HEK293 (cell line): ENCODE measurements at regions not wholly inside any gene's neighbourhood (a gene's known extent, or its start where the extent isn't known, plus 50 kb on each side); places are given as distances from the start of the nearest gene placed in this dataset.
A peak's percentile ranks its signal among the peaks of the same experiment; 100 is the strongest.

Experiments
- CTCF ChIA-PET: fragments of 350-600 bp; formaldehyde crosslinking; extraction: SDS; loops from one replicate; lab custom pipeline; 2021; ENCODE audit warnings: antibody characterized with exemption; lab: Yijun Ruan, JAX
- POLR2A ChIA-PET: fragments of 300-600 bp; formaldehyde crosslinking; extraction: SDS; loops from one replicate; lab custom pipeline; 2020; ENCODE audit warnings: antibody characterized with exemption, inconsistent platforms; lab: Yijun Ruan, JAX
- H3K27ac ChIP-seq: fragments of 200-500 bp; sonication (Bioruptor generic); 2 replicates; pipeline ENCODE4 v1.5.1; 2014; ENCODE audit warnings: low read depth, low read length, control low read depth, inconsistent platforms; ENCODE audit errors: extremely low read depth
- H3K36me3 ChIP-seq, 2 experiments: fragments of 200-500 bp in 1 of 2; sonication (Bioruptor generic) in 1 of 2; 1 replicate in 1 of 2; 2 replicates in 1 of 2; pipeline ENCODE4 v1.5.1; 2014 to 2017; ENCODE audit warnings: inconsistent platforms in 2 of 2, low read length in 2 of 2; ENCODE audit not compliant: control insufficient read depth in 2 of 2, insufficient read depth in 1 of 2
- H3K4me1 ChIP-seq: fragments of 200-500 bp; sonication (Bioruptor generic); 2 replicates; pipeline ENCODE4 v1.5.1; 2014; ENCODE audit warnings: mild to moderate bottlenecking, low read length, inconsistent platforms; ENCODE audit not compliant: control insufficient read depth, insufficient read depth
- H3K4me3 ChIP-seq: 2 replicates; pipeline ENCODE4 v1.5.1; 2011; ENCODE audit warnings: low read depth, mild to moderate bottlenecking, control low read depth, low read length, moderate library complexity
- H3K9me3 ChIP-seq: fragments of 200-500 bp; sonication (Bioruptor generic); 2 replicates; pipeline ENCODE4 v1.5.1; 2014; ENCODE audit warnings: low read depth, low read length, inconsistent platforms; ENCODE audit not compliant: control insufficient read depth, insufficient read depth
- ZNF311 ChIP-seq: fragments of 450-650 bp; formaldehyde crosslinking; IDR thresholded peaks from 2 replicates; pipeline ENCODE4 v1.5.1; 2017; ENCODE audit warnings: missing biosample characterization, missing genetic modification characterization, borderline replicate concordance
- ZNF580 ChIP-seq: fragments of 450-650 bp; formaldehyde crosslinking; IDR thresholded peaks from 2 replicates; pipeline ENCODE4 v1.5.1; 2016; ENCODE audit warnings: missing biosample characterization, missing genetic modification characterization
- ZNF654 ChIP-seq: fragments of 450-650 bp; formaldehyde crosslinking; IDR thresholded peaks from 2 replicates; pipeline ENCODE4 v1.5.1; 2016; ENCODE audit warnings: low read depth, missing biosample characterization, missing genetic modification characterization
- TF ChIP-seq, protein P1 (sequence below): fragments of 450-650 bp; formaldehyde crosslinking; IDR thresholded peaks from 2 replicates; pipeline ENCODE4 v1.5.1; 2016; ENCODE audit warnings: missing biosample characterization, missing genetic modification characterization

DNA sequence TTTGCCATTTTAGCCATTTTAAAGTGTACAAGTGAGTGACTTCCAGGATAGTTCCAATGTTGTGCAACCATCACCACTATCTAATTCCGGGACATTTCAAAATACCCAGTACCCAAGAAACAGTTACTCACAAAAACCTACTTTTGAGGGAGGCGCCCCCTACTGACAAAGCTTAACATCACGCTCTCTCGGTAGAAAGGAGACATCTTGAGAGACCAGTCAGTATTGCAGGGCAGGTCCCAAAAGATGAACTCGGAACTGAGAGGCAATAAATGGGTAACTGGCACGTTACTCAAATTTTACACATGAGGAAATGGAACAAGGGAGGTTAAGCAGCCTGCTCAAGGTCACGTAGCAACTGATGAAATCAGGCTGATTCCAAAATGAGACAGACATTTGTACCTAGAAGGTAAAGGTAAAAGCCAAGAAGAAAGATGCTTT, 50.0 kb upstream of the POU2AF1 start:
- H3K27ac ChIP-seq, result no peak overlapping the region
- H3K4me3 ChIP-seq, result no peak overlapping the region
- ChIA-PET POLR2A (no interaction called here), CTCF (interaction anchor here (0.5 to 6.3 kb wide), 24 partner anchors 8 to 1301 kb away, joined by 3 to 62 read pairs (median 4); no protein-coding TSS in a partner anchor)
- no peaks in the 10 kb centered on the region for H3K36me3 ChIP-seq
- peaks cover 2% of the 10 kb centered on the region; the same call in 1 of the 2 replicates for H3K4me1 ChIP-seq
- TF ChIP-seq, protein P1, sequence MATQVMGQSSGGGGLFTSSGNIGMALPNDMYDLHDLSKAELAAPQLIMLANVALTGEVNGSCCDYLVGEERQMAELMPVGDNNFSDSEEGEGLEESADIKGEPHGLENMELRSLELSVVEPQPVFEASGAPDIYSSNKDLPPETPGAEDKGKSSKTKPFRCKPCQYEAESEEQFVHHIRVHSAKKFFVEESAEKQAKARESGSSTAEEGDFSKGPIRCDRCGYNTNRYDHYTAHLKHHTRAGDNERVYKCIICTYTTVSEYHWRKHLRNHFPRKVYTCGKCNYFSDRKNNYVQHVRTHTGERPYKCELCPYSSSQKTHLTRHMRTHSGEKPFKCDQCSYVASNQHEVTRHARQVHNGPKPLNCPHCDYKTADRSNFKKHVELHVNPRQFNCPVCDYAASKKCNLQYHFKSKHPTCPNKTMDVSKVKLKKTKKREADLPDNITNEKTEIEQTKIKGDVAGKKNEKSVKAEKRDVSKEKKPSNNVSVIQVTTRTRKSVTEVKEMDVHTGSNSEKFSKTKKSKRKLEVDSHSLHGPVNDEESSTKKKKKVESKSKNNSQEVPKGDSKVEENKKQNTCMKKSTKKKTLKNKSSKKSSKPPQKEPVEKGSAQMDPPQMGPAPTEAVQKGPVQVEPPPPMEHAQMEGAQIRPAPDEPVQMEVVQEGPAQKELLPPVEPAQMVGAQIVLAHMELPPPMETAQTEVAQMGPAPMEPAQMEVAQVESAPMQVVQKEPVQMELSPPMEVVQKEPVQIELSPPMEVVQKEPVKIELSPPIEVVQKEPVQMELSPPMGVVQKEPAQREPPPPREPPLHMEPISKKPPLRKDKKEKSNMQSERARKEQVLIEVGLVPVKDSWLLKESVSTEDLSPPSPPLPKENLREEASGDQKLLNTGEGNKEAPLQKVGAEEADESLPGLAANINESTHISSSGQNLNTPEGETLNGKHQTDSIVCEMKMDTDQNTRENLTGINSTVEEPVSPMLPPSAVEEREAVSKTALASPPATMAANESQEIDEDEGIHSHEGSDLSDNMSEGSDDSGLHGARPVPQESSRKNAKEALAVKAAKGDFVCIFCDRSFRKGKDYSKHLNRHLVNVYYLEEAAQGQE (tag by site-specific recombination), result no peak
- TF ChIP-seq ZNF654, result peak; percentile 49
- TF ChIP-seq ZNF580 (tag by site-specific recombination), result 0 out of 2 replicates have a peak, but pooled peaks have one; percentile 31
- no peak for TF ChIP-seq ZNF311 (tag by site-specific recombination)
- H3K9me3 ChIP-seq, result no peaks in the 10 kb centered on the region
